GM19240 (cell line): ENCODE measurements at regions not wholly inside any gene's neighbourhood (a gene's known extent, or its start where the extent isn't known, plus 50 kb on each side); places are given as distances from the start of the nearest gene placed in this dataset.
"Not testable (repeated sequence)": the region's sequence is repeated elsewhere in the genome, so short reads cannot be mapped to it uniquely, and the experiment has no call there.

Experiments used
- DNase-seq: peaks from one replicate; pipeline ENCODE4 v3.0.0; 2011; ENCODE audit warnings: low spot score; ENCODE audit not compliant: insufficient read length

DNA sequence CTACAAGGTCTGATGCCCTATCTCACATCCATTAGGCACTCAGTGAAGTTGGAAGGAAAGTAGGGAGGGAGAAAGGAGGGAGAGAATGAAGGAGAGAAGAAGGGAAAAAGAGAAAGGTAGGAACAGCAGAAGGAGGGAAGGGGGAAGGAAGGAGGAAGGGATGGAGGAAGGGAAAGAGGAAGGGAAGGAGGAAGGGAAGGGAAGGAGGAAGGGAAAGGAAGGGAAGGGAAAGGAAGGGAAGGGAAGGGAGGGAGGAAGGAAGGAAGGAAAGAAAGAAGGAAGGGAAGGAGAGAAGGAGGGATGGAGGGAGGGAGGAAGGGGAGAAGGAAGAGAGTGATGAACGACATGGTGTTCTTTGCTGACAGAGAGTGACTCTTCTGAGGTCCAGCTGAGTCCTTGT is 468.9 kb upstream of the MYT1L start:
- DNase-seq, result no peak

GRCh38 chr2:2799151-2799697 is 468.1 kb upstream of the MYT1L start:
- no peak for DNase-seq

DNA sequence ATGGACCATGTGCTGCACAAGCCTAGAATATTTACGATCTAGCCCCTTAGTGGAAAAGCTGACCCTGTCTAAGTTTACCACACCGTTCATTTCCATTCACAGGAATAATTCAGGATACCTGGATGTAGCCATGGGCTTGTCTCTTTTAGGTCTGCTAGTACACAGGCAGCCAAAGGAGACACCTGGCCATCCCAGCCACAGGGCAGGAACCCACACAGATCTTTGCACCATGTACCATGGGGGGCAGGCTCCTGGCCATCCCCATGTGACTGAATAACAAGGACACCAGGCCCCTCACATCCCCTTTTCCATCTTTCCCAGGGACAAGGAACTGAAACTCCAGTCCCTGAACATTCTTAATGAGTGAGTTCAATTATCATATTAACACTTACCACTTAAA is 467.3 kb upstream of the MYT1L start:
- no peak for DNase-seq

- no peak for DNase-seq
Observed at GRCh38 chr2:2797797-2798196, 466.7 kb upstream of the MYT1L start.

GRCh38 chr2:2796207-2796606 is 465.1 kb upstream of the MYT1L start:
- DNase-seq, result no peak

GRCh38 chr2:2795438-2796091 is 464.5 kb upstream of the MYT1L start:
- DNase-seq, result no peak

- no peak for DNase-seq
Observed at GRCh38 chr2:2793925-2794560, 463.0 kb upstream of the MYT1L start.

GRCh38 chr2:2793514-2793913 is 462.4 kb upstream of the MYT1L start:
- DNase-seq, result no peak

- no peak for DNase-seq
Observed at GRCh38 chr2:2791606-2792005, 460.5 kb upstream of the MYT1L start.

GRCh38 chr2:2791031-2791430 is 460.0 kb upstream of the MYT1L start:
- no peak for DNase-seq

DNA sequence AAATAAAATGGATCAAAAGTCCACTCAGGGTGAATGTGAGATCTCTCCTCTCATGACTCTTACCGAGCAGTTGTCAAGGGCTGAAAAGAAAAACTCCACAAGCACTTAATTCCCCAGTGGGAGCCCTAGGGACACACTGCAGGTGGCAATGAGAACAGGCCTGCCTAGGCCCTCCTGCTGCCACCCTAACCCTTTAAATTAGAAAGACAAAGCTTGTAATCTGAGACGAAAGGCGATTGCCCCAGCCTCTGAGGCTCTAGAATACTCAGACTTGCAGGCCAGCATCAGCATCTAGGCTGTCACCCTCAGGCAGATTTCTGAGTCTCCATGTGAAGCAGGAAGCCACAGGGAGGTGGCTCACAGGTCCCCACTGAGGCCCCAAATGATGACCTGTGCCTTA is 457.0 kb upstream of the MYT1L start:
- DNase-seq, result no peak

- no peak for DNase-seq
Observed at GRCh38 chr2:2787301-2787907, 456.3 kb upstream of the MYT1L start.

DNA sequence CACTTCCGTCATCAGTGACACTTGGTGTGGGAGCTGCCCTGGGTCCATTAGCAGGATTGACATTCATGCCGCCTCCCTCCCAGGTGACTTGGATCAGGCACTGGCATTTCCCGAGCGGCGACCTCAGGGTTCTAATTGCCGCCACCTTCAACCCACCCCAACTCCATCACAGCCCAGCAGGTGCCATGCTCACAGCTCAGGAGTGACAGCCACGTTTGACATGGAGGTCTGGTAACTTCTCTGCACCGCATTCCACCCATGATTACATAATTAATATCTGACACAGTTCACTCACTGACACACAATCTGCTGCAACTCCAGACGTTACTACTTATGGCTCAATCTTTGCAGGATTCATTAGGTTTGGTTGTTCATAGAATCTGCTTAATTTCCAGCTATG is 450.9 kb upstream of the MYT1L start:
- no peak for DNase-seq

DNA sequence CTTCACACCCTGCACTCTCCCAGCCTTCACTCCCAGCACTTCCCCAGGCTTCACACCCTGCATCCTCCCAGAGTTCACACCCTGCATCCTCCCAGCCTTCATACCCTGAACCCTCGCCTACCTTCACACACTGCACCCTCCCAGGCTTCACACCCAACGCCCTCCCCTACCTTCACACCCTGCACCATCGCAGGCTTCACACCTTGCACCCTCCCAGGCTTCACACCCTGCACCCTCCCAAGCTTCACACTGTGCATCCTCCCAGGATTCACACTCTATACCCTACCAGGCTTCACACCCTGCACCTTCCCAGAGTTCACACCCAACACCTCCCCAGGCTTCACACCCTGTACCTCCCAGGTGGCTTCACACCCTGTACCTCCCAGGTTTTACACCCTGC is 448.7 kb upstream of the MYT1L start:
- DNase-seq, result no peak

- DNase-seq, result no peak
Observed at GRCh38 chr2:2777876-2778275, 446.8 kb upstream of the MYT1L start.

DNA sequence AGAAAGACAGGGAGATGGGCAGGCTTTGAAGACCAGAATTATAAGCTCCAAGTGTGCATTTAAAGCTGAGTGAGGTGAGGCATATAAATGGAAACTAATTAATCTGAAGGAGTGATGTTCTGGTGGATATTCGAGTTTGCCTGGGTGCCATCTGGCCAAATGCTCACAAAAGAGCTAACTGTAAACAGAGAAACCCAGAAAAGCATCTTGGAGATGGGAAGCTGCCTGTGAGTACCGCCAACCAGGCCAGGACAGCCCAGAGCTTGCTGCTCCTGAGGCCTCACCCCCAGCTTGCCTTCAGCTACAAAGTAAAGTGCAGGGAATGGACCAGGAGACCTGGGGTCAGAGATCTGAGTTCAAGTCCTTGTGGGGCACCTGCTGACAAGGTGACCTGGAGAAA is 446.1 kb upstream of the MYT1L start:
- no peak for DNase-seq

- no peak for DNase-seq
Observed at GRCh38 chr2:2775018-2775417, 443.9 kb upstream of the MYT1L start.

GRCh38 chr2:2773692-2774091 is 442.6 kb upstream of the MYT1L start:
- no peak for DNase-seq

- not testable (repeated sequence) for DNase-seq
Observed at GRCh38 chr2:2773080-2773479, 442.0 kb upstream of the MYT1L start.

DNA sequence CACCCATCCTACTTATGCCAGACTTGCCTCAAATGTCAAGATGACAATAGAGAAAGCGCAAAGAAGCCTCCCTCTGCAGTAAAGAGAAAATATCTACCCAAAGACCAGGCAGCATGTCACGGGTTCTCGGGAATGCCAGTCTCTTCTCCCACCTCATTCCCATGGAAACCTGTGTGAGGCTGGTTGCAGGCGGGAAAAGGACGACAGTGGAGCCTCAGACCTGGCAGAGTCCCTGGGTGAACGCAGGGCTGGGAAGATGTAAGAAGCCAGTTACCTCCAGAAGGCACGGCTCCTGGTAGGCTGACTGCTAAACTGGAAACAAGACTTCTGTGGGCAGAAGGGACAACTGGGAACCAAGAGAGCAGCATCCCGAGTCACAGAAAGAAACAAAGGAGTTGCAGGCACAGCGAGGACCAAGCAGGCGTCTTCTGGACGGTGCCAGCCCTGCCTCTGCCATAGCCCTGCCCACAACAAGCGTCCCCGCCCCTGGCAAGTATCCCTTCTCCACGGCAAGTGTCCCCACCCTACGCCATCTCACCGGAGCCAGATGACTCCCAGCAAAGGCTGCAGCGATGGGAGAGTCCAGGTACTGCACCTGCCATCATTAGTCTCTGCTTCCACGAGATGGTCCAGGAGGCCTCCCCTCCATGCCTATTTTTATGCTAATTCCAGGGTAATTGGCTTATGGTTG is 440.8 kb upstream of the MYT1L start:
- no peak for DNase-seq

- no peak for DNase-seq
Observed at GRCh38 chr2:2769481-2770431, 438.7 kb upstream of the MYT1L start.
